ENCODE measurements at regions not wholly inside any gene's neighbourhood (a gene's known extent, or its start where the extent isn't known, plus 50 kb on each side); places are given as distances from the start of the nearest gene placed in this dataset.

DNA sequence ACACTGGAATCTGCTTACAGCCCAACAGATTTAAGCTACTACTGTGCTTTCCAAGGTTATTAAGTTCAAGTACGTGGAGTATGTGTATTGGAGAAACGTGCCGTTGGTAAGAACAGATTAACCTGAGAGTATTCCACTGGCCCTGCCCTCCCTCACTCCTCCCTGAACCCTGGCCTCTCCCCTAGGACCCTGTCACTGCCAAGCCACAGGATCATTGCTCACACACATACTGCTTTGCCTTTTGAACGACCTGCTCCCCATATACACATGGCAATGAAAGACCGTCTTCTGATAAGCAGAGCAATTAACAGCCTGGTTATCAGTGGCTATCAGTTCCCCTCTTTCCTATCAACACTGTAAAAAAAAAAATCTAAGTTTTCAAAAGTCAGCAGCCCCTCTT is 458.9 kb upstream of the DYNLRB2 start:
- no peak for TF ChIP-seq POLR2A (IDR thresholded peaks at IDR 0.05)
- TF ChIP-seq, protein P1, sequence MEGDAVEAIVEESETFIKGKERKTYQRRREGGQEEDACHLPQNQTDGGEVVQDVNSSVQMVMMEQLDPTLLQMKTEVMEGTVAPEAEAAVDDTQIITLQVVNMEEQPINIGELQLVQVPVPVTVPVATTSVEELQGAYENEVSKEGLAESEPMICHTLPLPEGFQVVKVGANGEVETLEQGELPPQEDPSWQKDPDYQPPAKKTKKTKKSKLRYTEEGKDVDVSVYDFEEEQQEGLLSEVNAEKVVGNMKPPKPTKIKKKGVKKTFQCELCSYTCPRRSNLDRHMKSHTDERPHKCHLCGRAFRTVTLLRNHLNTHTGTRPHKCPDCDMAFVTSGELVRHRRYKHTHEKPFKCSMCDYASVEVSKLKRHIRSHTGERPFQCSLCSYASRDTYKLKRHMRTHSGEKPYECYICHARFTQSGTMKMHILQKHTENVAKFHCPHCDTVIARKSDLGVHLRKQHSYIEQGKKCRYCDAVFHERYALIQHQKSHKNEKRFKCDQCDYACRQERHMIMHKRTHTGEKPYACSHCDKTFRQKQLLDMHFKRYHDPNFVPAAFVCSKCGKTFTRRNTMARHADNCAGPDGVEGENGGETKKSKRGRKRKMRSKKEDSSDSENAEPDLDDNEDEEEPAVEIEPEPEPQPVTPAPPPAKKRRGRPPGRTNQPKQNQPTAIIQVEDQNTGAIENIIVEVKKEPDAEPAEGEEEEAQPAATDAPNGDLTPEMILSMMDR (IDR thresholded peaks at IDR 0.05): no peak
- Histone ChIP-seq H3K27me3 (no peaks in the 10 kb centered on the region), H3K36me3 (replicated peaks in 1 of 2) (no peaks in the 10 kb centered on the region), H3K9me3 (replicated peaks in 1 of 3) (no peaks in the 10 kb centered on the region), H3K4me3 (no peak overlapping the region), H3K4me1 (replicated peaks in 1 of 2) (no peaks in the 10 kb centered on the region), H3K27ac (no peak overlapping the region)
- intact Hi-C loops (cut with DNase I): no loop called here
- DNase-seq: no peak
- 34 to 59% (median 42%) methylated on average over 5 of the region's 5 CpGs for WGBS, 4 donors

DNA sequence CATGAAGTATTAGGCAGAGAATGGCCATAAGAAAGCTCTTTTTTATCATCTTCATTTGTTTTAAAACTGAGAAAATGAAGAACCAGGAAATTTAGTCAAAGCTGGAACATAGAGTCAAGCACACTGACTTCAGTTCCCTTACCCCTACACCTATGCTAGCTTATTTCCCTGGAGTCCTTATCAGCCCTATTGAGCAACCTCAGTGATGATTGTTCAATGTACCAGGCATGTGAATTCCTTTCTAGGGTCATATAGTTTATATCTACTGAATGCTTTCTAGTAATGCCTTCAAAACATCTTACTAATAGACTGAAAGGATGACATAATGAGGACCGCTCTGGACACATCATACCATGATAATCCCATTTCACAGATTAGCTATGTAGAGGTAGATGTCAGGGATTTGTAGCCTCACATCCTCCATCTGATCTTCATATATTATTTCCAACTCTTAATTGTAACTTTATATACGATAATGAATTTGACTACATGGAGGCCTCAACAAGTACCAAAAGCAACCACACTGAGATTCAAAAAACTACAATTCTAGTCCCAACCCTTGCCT is 460.4 kb upstream of the DYNLRB2 start:
- TF ChIP-seq POLR2A (IDR thresholded peaks at IDR 0.05): no peak
- TF ChIP-seq, protein P1 (IDR thresholded peaks at IDR 0.05): no peak
- intact Hi-C loops (cut with DNase I): no loop called here
- WGBS, 4 donors: 86 to 96% (median 92%) methylated on average over 2 of the region's 2 CpGs
- DNase-seq: no peak
- Histone ChIP-seq H3K9me3 (replicated peaks in 1 of 3) (no peaks in the 10 kb centered on the region), H3K36me3 (replicated peaks in 1 of 2) (no peaks in the 10 kb centered on the region), H3K4me1 (replicated peaks in 1 of 2) (no peaks in the 10 kb centered on the region), H3K27ac (no peak overlapping the region), H3K27me3 (no peaks in the 10 kb centered on the region), H3K4me3 (no peak overlapping the region)

DNA sequence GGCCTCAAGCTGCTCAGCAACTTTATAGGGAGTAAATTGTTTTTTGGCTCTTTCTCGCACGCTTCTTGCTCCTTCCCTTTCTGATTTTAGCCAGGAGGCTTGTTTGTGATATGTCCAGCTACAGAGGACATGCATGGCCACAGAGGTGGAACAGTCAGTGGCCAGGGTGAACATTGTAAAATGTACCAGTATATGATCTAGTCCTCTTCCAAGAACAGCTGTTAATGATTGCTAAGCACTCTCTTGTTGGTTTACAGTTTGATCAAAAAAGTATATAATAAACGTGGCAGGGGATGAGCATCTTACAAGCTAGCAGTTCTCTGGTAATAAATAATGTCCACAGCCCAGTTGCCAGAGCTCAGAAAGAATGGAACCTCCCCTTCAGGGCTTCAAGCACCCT is 461.7 kb upstream of the DYNLRB2 start:
- H3K36me3 ChIP-seq (replicated peaks in 1 of 2): no peaks in the 10 kb centered on the region
- H3K27me3 ChIP-seq: no peaks in the 10 kb centered on the region
- no peak overlapping the region for H3K27ac ChIP-seq
- DNase-seq: no peak
- 60 to 84% (median 78%) methylated on average over 3 of the region's 3 CpGs for WGBS, 4 donors
- no peaks in the 10 kb centered on the region for H3K4me1 ChIP-seq (replicated peaks in 1 of 2)
- intact Hi-C loops (cut with DNase I): no loop called here
- no peak overlapping the region for H3K4me3 ChIP-seq
- no peaks in the 10 kb centered on the region for H3K9me3 ChIP-seq (replicated peaks in 1 of 3)
- TF ChIP-seq POLR2A (IDR thresholded peaks at IDR 0.05): no peak
- TF ChIP-seq, protein P1 (IDR thresholded peaks at IDR 0.05): no peak

DNA sequence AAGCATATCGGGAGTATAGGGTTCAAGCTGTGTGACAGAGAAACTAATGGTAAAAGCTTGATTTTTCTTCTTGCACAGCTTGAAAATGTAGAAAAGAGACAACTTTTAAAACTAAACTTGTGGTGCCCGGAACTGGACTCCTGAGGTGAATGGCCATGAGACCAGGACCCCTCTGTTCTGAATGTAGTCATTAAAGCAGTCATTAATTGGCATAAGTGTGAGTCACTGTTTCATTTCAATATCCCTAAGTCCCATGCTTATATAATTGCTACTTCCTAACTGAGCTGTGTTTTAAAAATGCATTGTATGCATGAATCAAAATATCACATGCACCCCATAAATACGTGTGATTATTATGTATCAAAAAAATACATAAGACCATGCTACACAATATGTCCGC is 463.1 kb upstream of the DYNLRB2 start:
- intact Hi-C loops (cut with DNase I): no loop called here
- no peak for TF ChIP-seq POLR2A (IDR thresholded peaks at IDR 0.05)
- TF ChIP-seq, protein P1 (IDR thresholded peaks at IDR 0.05): no peak
- Histone ChIP-seq H3K4me3 (no peak overlapping the region), H3K27me3 (no peaks in the 10 kb centered on the region), H3K9me3 (replicated peaks in 1 of 3) (no peaks in the 10 kb centered on the region), H3K36me3 (replicated peaks in 1 of 2) (no peaks in the 10 kb centered on the region), H3K4me1 (replicated peaks in 1 of 2) (no peaks in the 10 kb centered on the region), H3K27ac (no peak overlapping the region)
- 64 to 94% (median 74%) methylated on average over 4 of the region's 4 CpGs for WGBS, 4 donors
- DNase-seq: no peak
